GM23248 (cell line): ENCODE measurements at regions not wholly inside any gene's neighbourhood (a gene's known extent, or its start where the extent isn't known, plus 50 kb on each side); places are given as distances from the start of the nearest gene placed in this dataset.
"Not testable (repeated sequence)": the region's sequence is repeated elsewhere in the genome, so short reads cannot be mapped to it uniquely, and the experiment has no call there.

Experiments used
- DNase-seq: peaks from one replicate; pipeline ENCODE4 v3.0.0-alpha.2; 2015
- H2AFZ ChIP-seq: fragments of 200-600 bp; sonication (generic); 2 replicates; pipeline ENCODE4 v1.6.1; 2016; ENCODE audit warnings: antibody characterized with exemption
- H3F3A ChIP-seq: fragments of 200-600 bp; sonication (generic); 2 replicates; pipeline ENCODE4 v1.6.1; 2016; ENCODE audit warnings: mild to moderate bottlenecking, antibody characterized with exemption, mixed run types; ENCODE audit not compliant: insufficient read depth
- H3K27ac ChIP-seq: fragments of 200-600 bp; sonication (generic); 2 replicates; pipeline ENCODE4 v1.5.1; 2016; ENCODE audit warnings: mild to moderate bottlenecking
- H3K27me3 ChIP-seq: fragments of 200-600 bp; sonication (generic); replicated peaks from 2 replicates; pipeline ENCODE4 v1.6.1; 2016; ENCODE audit warnings: mild to moderate bottlenecking; ENCODE audit not compliant: insufficient read depth
- H3K36me3 ChIP-seq: fragments of 200-600 bp; sonication (generic); 2 replicates; pipeline ENCODE4 v1.6.1; 2016; ENCODE audit warnings: low read depth, mild to moderate bottlenecking
- H3K4me1 ChIP-seq: fragments of 200-600 bp; sonication (generic); 2 replicates; pipeline ENCODE4 v1.6.1; 2016; ENCODE audit warnings: mild to moderate bottlenecking; ENCODE audit not compliant: insufficient read depth
- H3K4me2 ChIP-seq: fragments of 200-600 bp; sonication (generic); one replicate; pipeline ENCODE4 v1.6.1; 2016; ENCODE audit warnings: mild to moderate bottlenecking; ENCODE audit not compliant: unreplicated experiment
- H3K4me3 ChIP-seq: fragments of 200-600 bp; sonication (generic); 2 replicates; pipeline ENCODE4 v1.5.1; 2016; ENCODE audit warnings: mild to moderate bottlenecking
- H3K79me2 ChIP-seq: fragments of 200-600 bp; sonication (generic); 2 replicates; pipeline ENCODE4 v1.6.1; 2016; ENCODE audit warnings: mild to moderate bottlenecking; ENCODE audit not compliant: insufficient read depth
- H3K9ac ChIP-seq: fragments of 200-600 bp; sonication (generic); 2 replicates; pipeline ENCODE4 v1.6.1; 2016; ENCODE audit warnings: mild to moderate bottlenecking
- H3K9me2 ChIP-seq: fragments of 200-600 bp; sonication (generic); 2 replicates; pipeline ENCODE4 v1.6.1; 2016; ENCODE audit warnings: mixed run types, mild to moderate bottlenecking, moderate library complexity; ENCODE audit not compliant: insufficient read depth
- H3K9me3 ChIP-seq: fragments of 200-600 bp; sonication (generic); one replicate; pipeline ENCODE4 v1.6.1; 2017; ENCODE audit warnings: low read depth
- H4K20me1 ChIP-seq: fragments of 200-600 bp; sonication (generic); 2 replicates; pipeline ENCODE4 v1.6.0; 2016; ENCODE audit not compliant: insufficient read depth
- EZH2 ChIP-seq: fragments of 200-600 bp; sonication (generic); IDR thresholded peaks from 2 replicates; pipeline ENCODE4 v1.6.1; 2018; ENCODE audit warnings: antibody characterized with exemption, mild to moderate bottlenecking; ENCODE audit not compliant: insufficient read depth, poor library complexity, severe bottlenecking
- EZH2phosphoT487 ChIP-seq: fragments of 200-600 bp; sonication (generic); IDR thresholded peaks from 2 replicates; pipeline ENCODE4 v1.6.1; 2018; ENCODE audit warnings: antibody characterized with exemption, moderate library complexity, mild to moderate bottlenecking, low read depth; ENCODE audit not compliant: insufficient read depth
- WGBS, 2 experiments: methylation state at CpG; one replicate each; pipeline ENCODE4 v1.1.6; 2015 to 2017; ENCODE audit warnings: low lambda C conversion rate in 2 of 2, low coverage in 1 of 2; ENCODE audit errors: missing lambda C conversion rate in 2 of 2; 5-methylcytosine and 5-hydroxymethylcytosine counted together
- in situ Hi-C: fragments of 300-500 bp; cut with MboI; formaldehyde crosslinking; loops from 2 replicates; pipeline ENCODE4 v1.15.0; 2020

DNA sequence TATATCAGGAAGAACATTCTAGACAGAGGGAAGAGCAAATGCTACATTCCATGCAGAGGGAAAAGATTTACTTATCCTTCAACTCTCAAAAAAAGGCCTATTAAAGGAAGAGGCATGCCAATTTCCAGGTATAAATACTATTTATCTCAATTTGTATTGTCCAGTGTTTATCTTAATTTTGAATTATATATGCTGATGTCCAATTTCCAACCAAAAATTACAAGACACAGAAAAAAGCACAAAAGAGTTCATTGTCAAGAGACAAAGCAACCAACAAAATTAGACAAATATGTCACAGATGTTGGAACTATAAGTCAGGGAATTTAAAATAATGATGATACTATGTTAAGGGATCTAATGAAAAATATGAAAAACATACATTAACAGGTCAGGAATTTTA, 286.6 kb upstream of the SFSWAP start:
- Histone ChIP-seq H3K79me2 (no peaks in the 10 kb centered on the region), H3K27me3 (no peaks in the 10 kb centered on the region), H3K9me2 (no peaks in the 10 kb centered on the region), H3K4me3 (no peak overlapping the region), H2AFZ (no peak overlapping the region), H3K4me1 (no peaks in the 10 kb centered on the region), H4K20me1 (no peaks in the 10 kb centered on the region), H3K9ac (no peak overlapping the region), H3K4me2 (no peak overlapping the region), H3F3A (no peaks in the 10 kb centered on the region), H3K27ac (no peak overlapping the region), H3K36me3 (no peaks in the 10 kb centered on the region), H3K9me3 (no peaks in the 10 kb centered on the region)
- in situ Hi-C loops: no loop called here
- no peak for DNase-seq
- TF ChIP-seq EZH2 (no peak), EZH2phosphoT487 (no peak)

GRCh38 chr12:131425112-131426075, 285.5 kb upstream of the SFSWAP start:
- Histone ChIP-seq H3K9me3 (no peaks in the 10 kb centered on the region), H3K27ac (no peak overlapping the region), H3K9ac (no peak overlapping the region), H3K36me3 (no peaks in the 10 kb centered on the region), H3K4me2 (no peak overlapping the region), H2AFZ (no peak overlapping the region), H3K79me2 (no peaks in the 10 kb centered on the region), H3K9me2 (no peaks in the 10 kb centered on the region), H4K20me1 (no peaks in the 10 kb centered on the region), H3K4me3 (no peak overlapping the region), H3K4me1 (no peaks in the 10 kb centered on the region), H3K27me3 (no peaks in the 10 kb centered on the region), H3F3A (no peaks in the 10 kb centered on the region)
- TF ChIP-seq EZH2phosphoT487: no peak
- no peak for TF ChIP-seq EZH2
- WGBS, 2 experiments: 35 to 36% methylated on average over 9 of the region's 9 CpGs
- DNase-seq: no peak
- in situ Hi-C loops: no loop called here

- Histone ChIP-seq H3K9ac (no peak overlapping the region), H3K27me3 (no peaks in the 10 kb centered on the region), H3K27ac (no peak overlapping the region), H3K4me3 (no peak overlapping the region), H3K9me3 (no peaks in the 10 kb centered on the region), H3K4me1 (no peaks in the 10 kb centered on the region), H4K20me1 (no peaks in the 10 kb centered on the region), H3F3A (no peaks in the 10 kb centered on the region), H3K36me3 (no peaks in the 10 kb centered on the region), H2AFZ (no peak overlapping the region), H3K4me2 (no peak overlapping the region), H3K9me2 (no peaks in the 10 kb centered on the region), H3K79me2 (no peaks in the 10 kb centered on the region)
- TF ChIP-seq EZH2phosphoT487 (no peak), EZH2 (no peak)
- DNase-seq: no peak
- in situ Hi-C loops: no loop called here
- WGBS, 2 experiments: 37 to 45% methylated on average over 14 of the region's 14 CpGs
Observed at GRCh38 chr12:131428091-131428685, 282.7 kb upstream of the SFSWAP start.

GRCh38 chr12:131429221-131429620, 281.7 kb upstream of the SFSWAP start:
- H3K4me2 ChIP-seq, H3K4me1 ChIP-seq, H3K79me2 ChIP-seq, H2AFZ ChIP-seq, H3K9me3 ChIP-seq, H3K36me3 ChIP-seq, H3K27ac ChIP-seq, in situ Hi-C loops, DNase-seq, H3K9ac ChIP-seq, H3K4me3 ChIP-seq, H3K9me2 ChIP-seq, H3K27me3 ChIP-seq, H3F3A ChIP-seq, H4K20me1 ChIP-seq: not testable (repeated sequence)
- 21 to 33% methylated on average over 3 to 4 of the region's 8 CpGs for WGBS, 2 experiments

DNA sequence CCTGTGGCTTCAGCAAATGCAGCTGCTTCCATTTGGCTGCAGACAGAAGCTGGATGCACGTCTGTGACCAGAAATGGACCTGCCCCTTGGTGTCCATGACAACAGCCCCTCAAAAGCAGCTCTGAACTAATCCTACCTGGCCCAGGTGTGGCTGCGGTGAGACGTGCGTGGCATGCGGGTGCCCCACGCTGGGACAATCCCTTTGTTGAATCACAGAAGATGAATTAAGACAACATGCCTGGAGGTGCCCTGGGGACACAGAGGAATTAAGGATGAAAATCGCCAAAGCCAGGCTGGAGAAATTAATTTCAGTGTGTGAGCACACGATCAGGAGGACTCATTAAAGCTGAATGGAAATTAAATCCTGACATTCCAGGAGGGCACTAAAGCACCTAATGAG, 281.2 kb upstream of the SFSWAP start:
- H3K9me2 ChIP-seq, H3K4me1 ChIP-seq, H2AFZ ChIP-seq, H3K9me3 ChIP-seq, H3K36me3 ChIP-seq, H3K27me3 ChIP-seq, H4K20me1 ChIP-seq, H3K4me3 ChIP-seq, H3F3A ChIP-seq, DNase-seq, in situ Hi-C loops, H3K27ac ChIP-seq, H3K4me2 ChIP-seq, H3K9ac ChIP-seq, H3K79me2 ChIP-seq: not testable (repeated sequence)
- WGBS, 2 experiments: 42 to 54% methylated on average over 7 of the region's 8 CpGs
